GM03348 (cell line): ENCODE measurements at regions not wholly inside any gene's neighbourhood (a gene's known extent, or its start where the extent isn't known, plus 50 kb on each side); places are given as distances from the start of the nearest gene placed in this dataset.
"Not testable (repeated sequence)": the region's sequence is repeated elsewhere in the genome, so short reads cannot be mapped to it uniquely, and the experiment has no call there.

ENCODE experiments used
- DNase-seq: peaks from one replicate; pipeline ENCODE4 v3.0.0; 2012; ENCODE audit warnings: low spot score

- DNase-seq = no peak
Measured at GRCh38 chrX:27136325-27136724, 326.8 kb downstream of the PPP4R3C start.

GRCh38 chrX:27132862-27133261 is 330.3 kb downstream of the PPP4R3C start:
- no peak for DNase-seq

- not testable (repeated sequence) for DNase-seq
Measured at GRCh38 chrX:27087176-27087575, 376.0 kb downstream of the PPP4R3C start.

GRCh38 chrX:27086237-27086636 is 376.9 kb downstream of the PPP4R3C start:
- DNase-seq = no peak

- DNase-seq = no peak
Measured at GRCh38 chrX:27085346-27085745, 377.8 kb downstream of the PPP4R3C start.

GRCh38 chrX:27078371-27078770 is 384.8 kb downstream of the PPP4R3C start:
- no peak for DNase-seq

- no peak for DNase-seq
Measured at GRCh38 chrX:27057883-27058282, 405.3 kb downstream of the PPP4R3C start.

GRCh38 chrX:27039332-27039731 is 423.8 kb downstream of the PPP4R3C start:
- no peak for DNase-seq

GRCh38 chrX:27008486-27008885 is 454.7 kb downstream of the PPP4R3C start:
- no peak for DNase-seq

- no peak for DNase-seq
Measured at GRCh38 chrX:26999634-27000033, 463.5 kb downstream of the PPP4R3C start.

- DNase-seq = no peak
Measured at GRCh38 chrX:26958261-26958660, 504.9 kb downstream of the PPP4R3C start.

- DNase-seq = no peak
Measured at GRCh38 chrX:26954029-26954428, 509.1 kb downstream of the PPP4R3C start.

- no peak for DNase-seq
Measured at GRCh38 chrX:26952213-26952612, 510.9 kb downstream of the PPP4R3C start.

- DNase-seq = no peak
Measured at GRCh38 chrX:26927419-26927818, 535.7 kb downstream of the PPP4R3C start.

- no peak for DNase-seq
Measured at GRCh38 chrX:26925088-26925487, 538.1 kb downstream of the PPP4R3C start.

GRCh38 chrX:26922278-26922677 is 540.9 kb downstream of the PPP4R3C start:
- no peak for DNase-seq

- DNase-seq = peak; percentile 2
Measured at GRCh38 chrX:26918631-26919030, 544.5 kb downstream of the PPP4R3C start.

GRCh38 chrX:26916991-26917390 is 546.1 kb downstream of the PPP4R3C start:
- no peak for DNase-seq

- no peak for DNase-seq
Measured at GRCh38 chrX:26915064-26915463, 548.1 kb downstream of the PPP4R3C start.

GRCh38 chrX:26914232-26914631 is 548.9 kb downstream of the PPP4R3C start:
- DNase-seq = no peak

GRCh38 chrX:26911785-26912184 is 551.4 kb downstream of the PPP4R3C start:
- DNase-seq = not testable (repeated sequence)

GRCh38 chrX:26909728-26910127 is 553.4 kb downstream of the PPP4R3C start:
- DNase-seq = no peak

- DNase-seq = no peak
Measured at GRCh38 chrX:26908218-26908617, 554.9 kb downstream of the PPP4R3C start.

- DNase-seq = no peak
Measured at GRCh38 chrX:26889574-26889973, 573.6 kb downstream of the PPP4R3C start.

GRCh38 chrX:26873736-26874135 is 589.4 kb downstream of the PPP4R3C start:
- no peak for DNase-seq
